HEK293T (cell line): ENCODE measurements at regions not wholly inside any gene's neighbourhood (a gene's known extent, or its start where the extent isn't known, plus 50 kb on each side); places are given as distances from the start of the nearest gene placed in this dataset.

Experiments used
- ARNT ChIP-seq: fragments of 450-650 bp; IDR thresholded peaks from 2 replicates; pipeline ENCODE4 v1.6.1; 2017; ENCODE audit warnings: mild to moderate bottlenecking
- BHLHE40 ChIP-seq: fragments of 450-650 bp; IDR thresholded peaks from 2 replicates; pipeline ENCODE4 v1.6.1; 2016; ENCODE audit warnings: mild to moderate bottlenecking, moderate library complexity, borderline replicate concordance
- FOXA1 ChIP-seq: fragments of 450-650 bp; IDR thresholded peaks from 2 replicates; pipeline ENCODE4 v1.6.1; 2016; ENCODE audit warnings: mild to moderate bottlenecking
- FOXK2 ChIP-seq: fragments of 450-650 bp; IDR thresholded peaks from 2 replicates; pipeline ENCODE4 v1.6.1; 2016; ENCODE audit warnings: mild to moderate bottlenecking
- FOXM1 ChIP-seq: fragments of 450-650 bp; IDR thresholded peaks from 2 replicates; pipeline ENCODE4 v1.6.1; 2017; ENCODE audit warnings: mild to moderate bottlenecking, borderline replicate concordance
- HDGF ChIP-seq: fragments of 450-650 bp; IDR thresholded peaks from 2 replicates; pipeline ENCODE4 v1.6.1; 2017; ENCODE audit warnings: antibody characterized with exemption, borderline replicate concordance
- LEF1 ChIP-seq: fragments of 450-650 bp; IDR thresholded peaks from 2 replicates; pipeline ENCODE4 v1.6.1; 2017; ENCODE audit warnings: mild to moderate bottlenecking, borderline replicate concordance
- NFRKB ChIP-seq: fragments of 450-650 bp; IDR thresholded peaks from 2 replicates; pipeline ENCODE4 v1.6.1; 2016; ENCODE audit warnings: mild to moderate bottlenecking, moderate library complexity
- SUZ12 ChIP-seq: fragments of 450-650 bp; IDR thresholded peaks from 2 replicates; pipeline ENCODE4 v1.6.1; 2016; ENCODE audit warnings: mild to moderate bottlenecking
- TARDBP ChIP-seq: fragments of 450-650 bp; IDR thresholded peaks from 2 replicates; pipeline ENCODE4 v1.6.1; 2016
- TF ChIP-seq, protein P1 (sequence below): fragments of 450-650 bp; IDR thresholded peaks from 2 replicates; pipeline ENCODE4 v1.6.1; 2016

DNA sequence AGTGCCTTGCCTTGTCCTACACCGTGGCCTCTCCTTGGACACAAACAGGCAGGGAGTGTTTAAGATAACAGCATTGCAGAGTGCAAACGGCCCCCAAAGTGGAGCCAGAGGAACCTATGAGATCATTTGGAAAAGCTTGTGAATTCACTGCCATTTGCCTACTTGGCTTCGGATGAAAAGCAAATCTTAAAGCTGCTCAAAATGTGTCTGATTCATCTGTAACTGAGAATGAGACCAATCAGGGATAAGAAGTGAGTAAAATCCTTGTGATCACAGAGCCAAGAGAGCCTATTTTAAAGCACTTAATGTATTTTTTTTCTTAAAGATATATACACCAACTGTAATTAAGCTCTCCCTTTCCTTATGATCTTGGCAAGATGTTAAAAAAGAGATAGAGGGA lies 65.7 kb upstream of the BACH2 start:
- TF ChIP-seq SUZ12 = no peak
- TF ChIP-seq ARNT = no peak
- TF ChIP-seq FOXM1 = no peak
- no peak for TF ChIP-seq BHLHE40
- TF ChIP-seq HDGF = no peak
- no peak for TF ChIP-seq NFRKB
- no peak for TF ChIP-seq TARDBP
- TF ChIP-seq FOXA1 = no peak
- TF ChIP-seq, protein P1, sequence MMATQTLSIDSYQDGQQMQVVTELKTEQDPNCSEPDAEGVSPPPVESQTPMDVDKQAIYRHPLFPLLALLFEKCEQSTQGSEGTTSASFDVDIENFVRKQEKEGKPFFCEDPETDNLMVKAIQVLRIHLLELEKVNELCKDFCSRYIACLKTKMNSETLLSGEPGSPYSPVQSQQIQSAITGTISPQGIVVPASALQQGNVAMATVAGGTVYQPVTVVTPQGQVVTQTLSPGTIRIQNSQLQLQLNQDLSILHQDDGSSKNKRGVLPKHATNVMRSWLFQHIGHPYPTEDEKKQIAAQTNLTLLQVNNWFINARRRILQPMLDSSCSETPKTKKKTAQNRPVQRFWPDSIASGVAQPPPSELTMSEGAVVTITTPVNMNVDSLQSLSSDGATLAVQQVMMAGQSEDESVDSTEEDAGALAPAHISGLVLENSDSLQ = no peak
- no peak for TF ChIP-seq FOXK2
- TF ChIP-seq LEF1 = no peak
